ENCODE measurements at regions not wholly inside any gene's neighbourhood (a gene's known extent, or its start where the extent isn't known, plus 50 kb on each side); places are given as distances from the start of the nearest gene placed in this dataset.

GRCh38 chr11:45030778-45031177 is 80.1 kb upstream of the TP53I11 start:
- no peak for DNase-seq (ENCODE audit: low spot score)
- Histone ChIP-seq H3K9me3 (no peaks in the 10 kb centered on the region), H3K4me1 (peaks cover 0 to 13% of the 10 kb centered on the region in 2 donors), H3K36me3 (no peaks in the 10 kb centered on the region), H3K27me3 (no peaks in the 10 kb centered on the region), H3K4me3 (no peak overlapping the region), H3K27ac (no peak overlapping the region)
- TF ChIP-seq, protein P1, sequence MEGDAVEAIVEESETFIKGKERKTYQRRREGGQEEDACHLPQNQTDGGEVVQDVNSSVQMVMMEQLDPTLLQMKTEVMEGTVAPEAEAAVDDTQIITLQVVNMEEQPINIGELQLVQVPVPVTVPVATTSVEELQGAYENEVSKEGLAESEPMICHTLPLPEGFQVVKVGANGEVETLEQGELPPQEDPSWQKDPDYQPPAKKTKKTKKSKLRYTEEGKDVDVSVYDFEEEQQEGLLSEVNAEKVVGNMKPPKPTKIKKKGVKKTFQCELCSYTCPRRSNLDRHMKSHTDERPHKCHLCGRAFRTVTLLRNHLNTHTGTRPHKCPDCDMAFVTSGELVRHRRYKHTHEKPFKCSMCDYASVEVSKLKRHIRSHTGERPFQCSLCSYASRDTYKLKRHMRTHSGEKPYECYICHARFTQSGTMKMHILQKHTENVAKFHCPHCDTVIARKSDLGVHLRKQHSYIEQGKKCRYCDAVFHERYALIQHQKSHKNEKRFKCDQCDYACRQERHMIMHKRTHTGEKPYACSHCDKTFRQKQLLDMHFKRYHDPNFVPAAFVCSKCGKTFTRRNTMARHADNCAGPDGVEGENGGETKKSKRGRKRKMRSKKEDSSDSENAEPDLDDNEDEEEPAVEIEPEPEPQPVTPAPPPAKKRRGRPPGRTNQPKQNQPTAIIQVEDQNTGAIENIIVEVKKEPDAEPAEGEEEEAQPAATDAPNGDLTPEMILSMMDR (IDR thresholded peaks at IDR 0.05) = no peak

GRCh38 chr11:45031912-45032519 is 81.3 kb upstream of the TP53I11 start:
- DNase-seq (ENCODE audit: low spot score) = peak; percentile 40
- TF ChIP-seq, protein P1 (IDR thresholded peaks at IDR 0.05) = no peak
- Histone ChIP-seq H3K36me3 (no peaks in the 10 kb centered on the region), H3K4me1 (peaks cover 0 to under 1% of the 10 kb centered on the region in 2 donors), H3K9me3 (no peaks in the 10 kb centered on the region), H3K27me3 (no peaks in the 10 kb centered on the region), H3K4me3 (no peak overlapping the region), H3K27ac (no peak overlapping the region)

GRCh38 chr11:45035413-45035812 is 84.7 kb upstream of the TP53I11 start:
- Histone ChIP-seq H3K27me3 (no peaks in the 10 kb centered on the region), H3K4me3 (no peak overlapping the region), H3K27ac (no peak overlapping the region), H3K36me3 (no peaks in the 10 kb centered on the region), H3K9me3 (peaks cover 0 to 19% of the 10 kb centered on the region in 2 donors), H3K4me1 (no peaks in the 10 kb centered on the region)
- TF ChIP-seq, protein P1 (IDR thresholded peaks at IDR 0.05) = no peak
- DNase-seq (ENCODE audit: low spot score) = no peak

DNA sequence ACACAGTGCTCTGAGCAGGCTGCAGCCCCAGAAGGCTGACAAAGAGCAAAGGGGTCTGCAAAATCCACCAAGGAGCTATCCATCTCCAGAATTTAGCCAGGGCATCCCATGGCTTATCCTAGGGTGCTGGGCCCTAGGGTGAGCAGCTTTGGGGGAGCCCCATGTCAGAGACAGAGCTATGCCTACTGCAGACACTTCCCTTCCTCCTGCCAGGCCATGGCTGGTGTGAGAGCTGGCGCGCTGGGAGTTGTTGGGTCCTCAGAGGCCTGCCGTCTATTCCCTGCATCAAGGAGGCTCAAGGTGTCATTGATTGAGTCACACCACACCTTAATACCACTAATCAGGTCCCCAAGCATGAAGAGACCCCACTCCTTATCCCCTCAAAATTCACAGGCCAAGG is 85.3 kb upstream of the TP53I11 start:
- Histone ChIP-seq H3K27ac (no peak overlapping the region), H3K4me3 (no peak overlapping the region), H3K27me3 (no peaks in the 10 kb centered on the region), H3K9me3 (peaks cover 0 to 19% of the 10 kb centered on the region in 2 donors), H3K36me3 (no peaks in the 10 kb centered on the region), H3K4me1 (no peaks in the 10 kb centered on the region)
- TF ChIP-seq, protein P1 (IDR thresholded peaks at IDR 0.05) = no peak
- no peak for DNase-seq (ENCODE audit: low spot score)

DNA sequence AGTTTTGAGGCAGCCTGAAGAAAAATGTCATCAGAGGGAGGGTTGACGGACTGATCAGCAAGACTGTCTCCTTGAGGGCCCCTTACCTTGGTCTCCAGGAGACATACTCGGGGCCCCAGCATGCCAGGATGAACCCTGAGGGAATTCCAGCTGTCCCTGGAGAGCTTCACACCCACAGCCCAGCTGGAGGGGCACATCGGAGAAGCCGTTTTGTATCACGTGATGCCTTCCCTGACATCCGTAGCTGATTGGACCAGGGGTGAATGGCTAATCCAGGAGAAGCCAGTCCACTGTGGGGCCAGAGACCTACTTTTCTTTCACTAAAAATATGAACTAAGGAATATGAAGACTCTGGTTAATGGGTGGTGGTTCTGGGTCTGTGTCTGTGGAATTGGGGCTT is 86.0 kb upstream of the TP53I11 start:
- peaks cover 0 to 19% of the 10 kb centered on the region in 2 donors for H3K9me3 ChIP-seq
- H3K4me3 ChIP-seq = no peak overlapping the region
- no peaks in the 10 kb centered on the region for H3K4me1 ChIP-seq
- no peak overlapping the region for H3K27ac ChIP-seq
- no peak for DNase-seq (ENCODE audit: low spot score)
- H3K36me3 ChIP-seq = no peaks in the 10 kb centered on the region
- TF ChIP-seq, protein P1 (IDR thresholded peaks at IDR 0.05) = no peak
- no peaks in the 10 kb centered on the region for H3K27me3 ChIP-seq

DNA sequence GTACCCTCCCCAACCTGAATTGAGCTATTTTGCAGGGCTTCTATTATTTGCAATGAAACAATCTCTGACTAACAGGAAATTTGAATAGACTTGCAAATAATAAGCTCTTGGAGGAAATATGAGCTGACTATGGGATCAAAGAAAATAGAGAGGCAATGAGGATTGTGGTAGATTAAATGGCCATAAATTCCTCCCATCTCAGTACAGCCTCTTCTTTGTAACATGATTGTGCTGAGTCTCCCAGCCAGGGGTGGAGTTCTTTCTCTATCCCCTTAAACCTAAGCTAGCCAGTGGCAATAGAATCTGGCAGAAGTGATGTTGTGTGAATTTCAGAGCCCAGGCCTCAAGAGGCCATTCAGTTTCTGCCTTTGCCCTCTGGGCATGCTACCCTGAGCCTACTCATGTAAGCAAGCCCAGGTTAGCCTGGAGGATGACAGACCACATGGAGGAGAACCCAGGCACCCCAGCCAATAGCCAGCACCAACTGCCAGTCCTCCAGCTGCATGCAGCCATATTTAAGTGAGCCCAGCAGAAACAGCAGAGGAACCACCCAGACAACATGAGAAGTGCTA is 86.8 kb upstream of the TP53I11 start:
- no peak for DNase-seq (ENCODE audit: low spot score)
- Histone ChIP-seq H3K27ac (no peak overlapping the region), H3K4me3 (no peak overlapping the region), H3K4me1 (no peaks in the 10 kb centered on the region), H3K9me3 (peaks cover 0 to 19% of the 10 kb centered on the region in 2 donors), H3K36me3 (no peaks in the 10 kb centered on the region), H3K27me3 (no peaks in the 10 kb centered on the region)
- TF ChIP-seq, protein P1 (IDR thresholded peaks at IDR 0.05) = no peak
